ENCODE measurements at regions not wholly inside any gene's neighbourhood (a gene's known extent, or its start where the extent isn't known, plus 50 kb on each side); places are given as distances from the start of the nearest gene placed in this dataset.
"Not testable (repeated sequence)": the region's sequence is repeated elsewhere in the genome, so short reads cannot be mapped to it uniquely, and the experiment has no call there.

DNA sequence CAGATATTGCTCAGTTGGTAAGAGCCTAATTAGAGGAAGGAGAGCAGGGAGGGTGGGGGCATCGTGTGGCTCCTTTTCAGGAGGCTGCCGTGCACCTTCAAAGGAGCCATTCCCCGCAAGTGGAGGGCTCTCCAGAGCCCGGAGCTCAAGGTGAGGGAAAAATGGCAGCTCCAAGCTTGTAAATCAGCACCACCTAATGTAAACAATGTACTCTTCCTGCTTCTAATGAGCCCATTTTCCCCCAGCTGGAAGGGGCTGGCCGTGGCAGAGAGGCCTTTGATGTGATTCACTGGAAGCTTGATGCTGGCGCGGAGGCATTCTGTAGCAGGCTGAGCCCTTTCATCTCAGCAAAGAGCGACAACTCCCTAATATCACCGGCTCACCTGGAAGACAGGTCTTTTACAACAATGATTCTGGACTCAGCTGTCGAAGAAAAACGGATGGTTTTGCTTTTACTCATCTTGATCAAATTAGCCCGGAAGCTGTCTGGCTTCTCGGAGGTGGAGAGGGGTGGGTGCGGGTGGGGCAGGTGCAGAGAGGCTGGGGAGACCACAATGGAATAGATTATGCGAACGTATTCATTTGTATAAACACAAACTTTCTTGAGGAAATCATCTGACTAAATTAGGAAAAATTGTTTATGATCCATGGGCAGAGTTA is 112.5 kb downstream of the RRAGC start:
- no peak for DNase-seq

DNA sequence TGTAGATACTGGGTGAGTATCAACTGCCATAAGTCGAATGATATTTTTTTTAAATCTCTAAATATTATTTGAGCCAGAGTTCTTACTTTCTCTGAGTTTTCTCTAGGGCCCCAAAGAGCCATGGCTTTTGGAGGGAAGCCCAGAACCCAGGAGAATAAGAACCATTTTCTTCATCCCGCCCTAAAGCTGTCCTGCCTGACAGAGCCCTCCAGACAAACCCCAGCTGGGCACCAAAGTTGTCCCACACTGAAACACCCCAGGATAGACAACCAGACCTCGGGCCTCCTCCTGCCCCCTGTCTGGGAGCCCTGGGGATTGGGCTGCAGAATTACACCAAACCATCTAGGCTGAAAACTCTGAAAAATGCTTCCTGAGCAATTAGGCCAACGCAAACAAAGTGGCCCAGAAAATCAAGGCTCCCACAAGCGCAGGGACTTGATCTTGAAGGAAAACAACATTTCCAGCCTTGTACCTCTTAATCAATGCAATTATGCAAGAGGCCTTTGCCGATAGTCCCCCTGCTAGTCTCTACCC is 113.1 kb downstream of the RRAGC start:
- DNase-seq, result no peak

DNA sequence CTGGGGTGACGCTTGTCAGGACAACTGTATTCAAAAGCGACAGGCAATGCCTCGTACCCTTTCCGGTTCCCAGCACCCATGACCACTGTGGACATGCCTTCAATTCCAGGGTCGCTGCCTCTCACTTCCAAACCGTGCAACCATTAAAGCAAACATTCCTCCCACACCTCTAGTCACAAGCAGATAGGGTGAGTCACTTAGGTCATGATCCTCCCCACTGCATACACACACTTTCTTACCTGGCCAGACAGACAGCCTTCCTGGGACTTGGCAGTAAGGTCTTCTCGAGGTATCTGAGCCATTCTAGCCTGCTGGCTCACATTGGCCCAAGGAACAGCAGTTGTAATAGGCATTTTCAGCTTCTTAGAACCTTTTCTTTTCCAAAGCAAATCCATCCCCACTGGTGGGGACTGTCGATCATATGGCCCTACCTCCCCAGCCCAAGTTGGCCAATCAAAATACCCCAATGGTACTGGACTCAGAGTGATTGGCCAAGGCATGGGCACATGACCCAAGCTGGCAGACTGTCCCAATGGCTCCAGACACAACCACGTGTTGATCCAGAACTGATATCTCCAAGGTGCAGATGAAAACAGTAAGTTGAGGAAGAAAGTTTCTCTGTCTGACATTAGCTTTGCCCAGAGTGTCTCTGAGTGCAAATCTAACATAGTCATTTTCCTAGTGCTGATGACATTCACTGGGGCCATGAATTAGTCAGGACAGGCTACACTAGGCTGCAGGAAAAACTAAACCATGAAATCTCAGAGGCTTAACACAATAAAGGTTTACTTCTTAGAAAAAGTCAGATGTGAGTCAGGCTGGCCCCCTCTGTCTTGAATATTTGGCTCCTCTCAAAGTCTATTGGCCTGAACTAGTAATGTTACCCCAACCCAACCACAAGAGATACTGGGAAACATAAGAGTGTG is 113.8 kb downstream of the RRAGC start:
- no peak for DNase-seq

DNA sequence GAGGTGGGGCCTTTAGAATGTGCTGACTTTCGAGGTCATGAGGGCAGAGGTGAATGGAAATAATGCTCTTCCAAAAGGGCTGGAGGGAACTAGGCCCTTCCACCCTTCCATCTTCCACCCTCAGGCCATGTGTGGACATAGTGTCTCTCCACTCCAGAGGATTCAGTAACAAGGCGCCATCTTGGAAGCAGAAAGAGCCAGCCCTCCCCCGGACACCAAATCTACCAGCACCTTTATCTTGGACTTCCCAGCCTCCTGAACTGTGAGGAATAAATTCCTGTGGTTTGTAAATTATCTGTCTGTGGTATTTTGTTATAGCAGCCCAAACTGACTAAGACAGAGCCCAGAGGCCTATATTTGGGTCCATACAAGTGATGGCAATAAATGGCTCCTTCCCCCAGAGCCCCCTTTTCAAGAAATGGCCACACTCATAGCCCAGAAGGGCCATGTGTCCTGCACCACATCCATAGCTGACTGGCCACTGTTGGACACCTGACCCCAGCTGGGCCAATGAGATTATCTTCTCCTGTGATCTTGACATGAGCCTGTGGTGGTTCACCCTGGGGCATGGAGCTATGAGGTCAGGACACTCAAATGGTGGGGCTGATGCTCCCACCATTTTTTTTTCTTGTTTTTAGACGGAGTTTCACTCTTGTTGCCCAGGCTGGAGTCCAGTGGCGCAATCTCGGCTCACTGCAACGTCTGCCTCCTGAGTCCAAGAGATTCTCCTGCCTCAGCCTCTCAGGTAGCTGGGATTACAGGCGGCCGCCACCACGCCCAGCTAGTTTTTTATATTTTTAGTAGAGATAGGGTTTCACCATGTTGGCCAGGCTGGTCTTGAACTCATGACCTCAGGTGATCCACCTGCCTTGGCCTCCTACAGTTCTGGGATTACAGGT is 114.9 kb downstream of the RRAGC start:
- DNase-seq, result no peak

DNA sequence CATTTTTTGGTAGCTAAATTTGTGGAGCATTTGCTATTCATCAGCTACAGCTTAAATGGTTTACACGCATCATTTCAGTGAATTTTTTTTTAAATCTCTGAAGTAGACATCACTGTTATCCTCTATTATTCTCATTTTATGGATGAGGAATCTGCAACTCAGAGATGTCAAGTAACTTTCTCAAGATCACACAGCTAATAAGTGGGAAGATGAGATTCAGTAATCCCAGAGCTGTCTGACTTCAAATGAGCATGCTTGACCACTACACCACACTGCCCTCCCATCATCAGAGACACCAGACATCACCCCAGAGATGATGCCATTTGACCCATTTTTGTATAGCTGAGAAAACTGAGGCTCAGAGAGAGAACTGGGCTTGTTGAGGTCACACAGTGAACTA is 116.4 kb downstream of the RRAGC start:
- no peak for DNase-seq

DNA sequence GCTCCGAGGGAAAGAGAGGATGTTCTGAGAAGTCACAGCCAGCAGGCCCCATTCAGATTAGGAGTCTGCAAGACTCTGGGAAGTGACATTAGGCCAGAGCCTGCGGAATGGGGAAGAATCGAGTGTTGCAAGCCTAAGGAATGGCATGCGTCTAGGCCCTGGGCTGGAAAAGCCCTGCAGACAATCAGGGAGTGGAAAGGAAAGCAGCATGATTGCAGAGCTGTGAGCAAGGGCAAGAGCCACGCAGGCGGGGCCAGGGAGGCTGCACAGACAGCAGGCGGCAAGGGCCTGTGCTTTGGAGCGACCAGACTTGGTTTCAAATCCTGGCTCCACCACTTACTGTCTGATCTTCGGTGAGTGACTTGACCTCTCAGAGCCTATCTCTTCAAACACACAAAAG is 118.2 kb downstream of the RRAGC start:
- no peak for DNase-seq

DNA sequence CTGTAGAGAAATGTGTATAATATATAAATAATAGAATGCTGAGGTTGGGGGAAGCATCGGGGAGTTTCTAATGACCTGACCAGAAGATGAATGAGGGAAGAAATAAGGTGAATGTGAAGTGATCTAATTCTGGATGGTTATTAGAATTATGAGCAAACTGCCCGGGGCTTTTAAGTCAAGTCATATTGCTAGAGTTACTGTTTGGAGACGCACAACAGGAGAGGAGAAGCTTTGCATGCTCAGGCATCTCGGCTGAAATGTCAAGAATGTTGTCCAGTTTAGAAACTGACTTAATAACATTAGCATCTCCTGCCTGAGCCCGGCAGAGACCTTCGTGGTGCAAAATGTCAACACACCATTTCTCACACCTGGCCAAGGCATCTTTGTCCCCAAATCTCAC is 119.1 kb downstream of the RRAGC start:
- no peak for DNase-seq

DNA sequence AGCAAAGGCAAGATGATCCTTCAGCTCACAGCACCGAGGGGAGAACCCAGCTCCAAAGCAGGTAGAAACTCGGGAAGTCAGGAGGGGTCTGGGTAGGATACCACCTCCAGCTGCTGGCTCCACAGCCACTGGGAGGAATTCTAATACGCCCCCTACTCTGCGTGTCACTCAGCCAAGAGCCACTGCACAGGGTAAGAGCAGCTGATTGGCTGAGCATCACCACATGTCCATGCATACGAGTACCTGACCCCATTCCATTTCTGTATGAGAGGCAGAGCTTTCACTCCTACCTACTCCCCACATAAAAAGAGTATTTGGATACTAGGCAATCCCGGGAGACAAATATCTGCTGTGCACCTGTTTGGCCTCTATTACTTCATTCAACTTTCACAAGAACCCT is 121.4 kb downstream of the RRAGC start:
- no peak for DNase-seq

DNA sequence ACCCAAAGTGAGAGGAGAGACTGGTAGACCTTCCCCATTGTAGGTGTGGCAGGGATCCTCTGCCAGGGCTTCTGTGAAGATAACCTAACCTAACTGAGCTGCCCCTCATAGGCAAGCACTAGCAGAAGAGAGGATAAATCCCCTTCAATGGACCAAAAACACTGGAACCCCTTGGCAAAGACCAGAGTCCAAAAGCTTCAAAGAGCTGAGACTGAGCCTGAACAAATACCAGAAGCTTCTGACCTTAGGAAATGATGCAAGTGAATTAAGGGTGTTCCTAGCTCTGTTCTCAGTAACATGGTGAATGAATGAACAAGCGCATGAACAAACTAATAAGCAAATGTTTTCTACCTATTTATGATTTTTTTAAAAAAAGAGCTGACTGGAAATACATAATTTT is 123.2 kb downstream of the RRAGC start:
- no peak for DNase-seq

DNA sequence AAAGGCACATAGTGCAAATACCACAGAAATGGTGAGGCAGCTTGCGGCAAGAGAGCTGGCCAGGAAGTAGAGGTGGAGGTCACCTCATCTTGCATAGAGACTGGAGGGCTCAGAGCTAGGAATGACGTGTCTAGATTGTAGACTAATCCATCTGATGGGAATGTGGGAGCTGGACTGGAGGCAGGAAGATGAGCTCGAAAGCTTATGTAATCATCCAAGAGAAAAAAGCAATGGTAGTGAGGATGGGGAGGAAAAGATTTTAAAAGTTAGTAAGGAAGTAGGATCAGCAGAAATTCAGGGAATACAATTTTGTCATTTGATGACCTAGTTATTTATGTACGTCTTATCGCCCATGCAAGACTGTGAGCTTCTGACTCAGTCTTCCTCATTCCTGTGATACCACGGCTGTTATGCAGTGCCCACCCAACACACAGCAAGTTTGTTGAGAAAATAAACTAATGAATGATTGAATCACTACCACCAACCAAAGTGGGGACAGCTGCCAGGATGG is 123.9 kb downstream of the RRAGC start:
- DNase-seq, result no peak

DNA sequence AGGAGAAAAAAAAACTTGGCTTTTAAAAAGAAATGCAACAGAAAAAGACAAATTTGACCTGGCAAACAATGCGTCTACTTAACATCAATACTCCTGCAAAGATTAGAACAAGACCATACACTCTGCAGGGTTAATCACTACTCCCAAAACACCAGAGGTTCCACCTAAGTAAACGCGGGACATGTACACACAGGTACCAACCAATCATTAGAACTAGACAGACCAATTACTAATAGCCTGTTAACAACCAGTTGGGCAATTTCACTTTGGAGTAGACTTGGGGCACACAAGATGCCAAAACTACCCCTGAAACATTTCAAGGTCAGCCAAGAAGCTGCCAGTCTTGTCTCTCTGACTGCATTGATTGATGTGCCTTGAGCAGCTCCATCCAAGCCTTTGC is 125.8 kb downstream of the RRAGC start:
- DNase-seq, result no peak

DNA sequence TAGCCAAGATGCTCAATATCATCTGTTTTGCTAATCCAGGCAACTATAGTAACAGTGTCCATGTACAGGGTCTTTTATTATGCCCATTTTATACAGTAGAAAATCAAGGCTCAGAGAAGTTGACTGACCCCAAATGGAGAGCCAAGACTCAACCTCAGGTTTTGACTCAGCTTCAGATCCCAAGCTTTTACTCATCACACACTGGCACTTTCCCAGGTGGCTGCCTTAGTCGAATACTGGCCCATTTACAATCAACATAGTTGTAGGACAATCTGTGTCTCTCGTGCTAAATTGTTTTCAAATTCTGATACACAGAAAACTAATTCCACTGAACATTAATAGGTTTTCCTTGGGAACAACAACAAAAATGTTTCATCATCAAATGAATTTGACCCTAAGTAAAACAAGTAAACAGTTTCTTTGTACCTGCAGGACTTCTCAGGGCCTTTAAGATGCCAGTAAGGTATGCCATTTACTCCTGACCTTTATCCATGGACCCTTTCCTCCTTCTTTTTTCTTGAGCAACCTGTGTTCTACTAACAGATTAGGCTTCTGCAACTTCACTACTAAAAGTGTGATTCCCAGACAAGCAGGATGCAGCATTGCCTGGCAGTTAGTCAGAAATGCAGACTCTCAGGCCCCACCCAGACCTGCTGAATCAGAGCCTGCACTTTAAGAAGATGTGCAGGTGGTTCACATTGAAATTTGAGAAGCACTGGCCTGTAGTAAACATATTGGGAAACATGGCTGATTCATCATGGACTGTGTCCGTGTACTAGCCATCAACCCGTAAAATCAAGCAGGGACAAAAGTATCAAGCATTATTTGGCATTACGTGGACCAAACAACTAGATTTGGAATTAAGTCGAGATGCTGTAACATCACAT is 128.8 kb downstream of the RRAGC start:
- no peak for DNase-seq

DNA sequence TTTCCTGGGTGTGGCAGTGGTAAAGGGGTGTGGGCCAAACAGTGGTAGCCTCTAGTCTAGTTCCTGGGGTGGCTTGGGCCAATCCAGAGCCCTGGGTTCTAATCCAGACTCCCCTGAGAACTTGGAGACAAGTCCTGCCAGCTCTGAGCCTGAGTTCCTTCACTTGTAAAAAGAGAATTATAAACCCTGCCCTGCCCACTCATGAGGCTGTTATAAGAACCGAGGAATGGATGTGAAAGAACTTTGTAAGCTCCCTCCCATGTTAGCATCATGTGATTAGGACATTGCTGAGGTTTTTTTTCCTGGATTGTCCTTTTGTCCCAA is 131.0 kb downstream of the RRAGC start:
- DNase-seq, result no peak

DNA sequence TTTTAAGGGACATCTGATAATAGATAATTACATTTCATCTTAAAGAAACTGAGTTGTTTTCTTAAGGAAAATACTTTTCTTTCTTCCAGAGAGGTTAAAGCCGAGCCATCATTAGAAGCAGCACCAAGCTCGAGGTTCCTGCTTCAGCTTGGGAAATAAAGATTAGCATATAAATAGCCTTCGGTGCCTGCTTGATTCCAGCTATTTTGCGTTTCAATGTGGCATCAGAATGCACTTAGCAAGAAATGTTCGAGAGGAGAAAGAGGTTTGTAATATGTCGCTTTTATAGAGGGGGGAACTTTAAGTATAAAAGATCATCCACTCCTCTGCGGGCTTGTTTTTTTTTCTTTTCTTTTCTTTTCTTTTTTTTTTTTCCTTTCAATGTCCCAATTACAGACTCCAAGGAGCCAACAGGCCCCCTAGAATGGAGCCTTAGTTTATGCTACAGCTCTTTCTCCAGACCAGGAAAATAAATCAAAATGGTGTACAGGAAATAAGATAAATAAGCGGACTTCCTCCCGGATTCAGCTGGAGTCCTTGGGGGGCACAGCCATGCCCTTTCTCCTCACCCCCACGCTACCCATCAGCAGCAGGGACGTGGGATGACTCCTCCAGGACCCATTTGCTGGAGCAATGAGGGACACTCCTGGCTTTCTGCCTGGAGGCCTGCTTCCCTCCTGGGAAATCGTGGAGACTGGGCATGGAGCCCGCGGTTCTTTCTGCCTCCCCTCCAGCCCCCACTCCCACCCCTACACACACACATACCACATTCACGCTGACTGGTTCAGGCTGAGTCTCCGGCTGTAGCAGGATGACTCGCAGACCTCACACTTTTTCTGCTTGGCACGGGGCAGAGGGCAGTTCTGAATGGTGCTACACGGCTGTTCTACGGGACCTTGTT is 131.6 kb downstream of the RRAGC start:
- no peak for DNase-seq

DNA sequence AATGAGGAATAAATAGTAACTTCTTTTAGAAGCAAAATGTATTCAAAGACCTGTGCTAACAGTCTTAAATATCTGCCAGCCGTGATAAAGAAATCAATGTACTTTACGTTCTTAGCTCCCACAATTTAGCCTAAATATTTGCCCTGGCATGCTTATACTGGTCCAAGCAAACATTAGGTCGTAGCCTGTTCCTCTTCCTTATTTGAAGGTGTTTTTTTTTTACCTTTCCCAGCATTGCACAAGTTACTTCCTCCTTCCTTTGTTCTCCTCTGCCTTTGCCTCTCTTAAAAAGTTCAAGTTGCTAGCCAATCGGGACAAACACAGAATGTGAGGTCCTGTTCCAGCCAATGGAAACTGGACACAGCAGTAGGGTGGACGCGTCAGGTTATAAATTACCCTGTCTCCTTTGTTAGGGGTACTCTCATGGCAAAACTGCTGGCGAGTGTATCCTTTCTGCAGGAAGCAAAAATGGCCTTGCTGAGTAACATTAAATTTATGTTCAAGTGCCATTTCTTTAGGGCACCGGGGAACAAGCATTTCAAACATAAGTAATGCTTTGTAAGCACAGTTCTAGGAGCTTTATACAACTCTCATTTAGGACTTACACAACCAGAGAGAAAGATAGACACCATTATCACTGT is 134.1 kb downstream of the RRAGC start:
- not testable (repeated sequence) for DNase-seq

DNA sequence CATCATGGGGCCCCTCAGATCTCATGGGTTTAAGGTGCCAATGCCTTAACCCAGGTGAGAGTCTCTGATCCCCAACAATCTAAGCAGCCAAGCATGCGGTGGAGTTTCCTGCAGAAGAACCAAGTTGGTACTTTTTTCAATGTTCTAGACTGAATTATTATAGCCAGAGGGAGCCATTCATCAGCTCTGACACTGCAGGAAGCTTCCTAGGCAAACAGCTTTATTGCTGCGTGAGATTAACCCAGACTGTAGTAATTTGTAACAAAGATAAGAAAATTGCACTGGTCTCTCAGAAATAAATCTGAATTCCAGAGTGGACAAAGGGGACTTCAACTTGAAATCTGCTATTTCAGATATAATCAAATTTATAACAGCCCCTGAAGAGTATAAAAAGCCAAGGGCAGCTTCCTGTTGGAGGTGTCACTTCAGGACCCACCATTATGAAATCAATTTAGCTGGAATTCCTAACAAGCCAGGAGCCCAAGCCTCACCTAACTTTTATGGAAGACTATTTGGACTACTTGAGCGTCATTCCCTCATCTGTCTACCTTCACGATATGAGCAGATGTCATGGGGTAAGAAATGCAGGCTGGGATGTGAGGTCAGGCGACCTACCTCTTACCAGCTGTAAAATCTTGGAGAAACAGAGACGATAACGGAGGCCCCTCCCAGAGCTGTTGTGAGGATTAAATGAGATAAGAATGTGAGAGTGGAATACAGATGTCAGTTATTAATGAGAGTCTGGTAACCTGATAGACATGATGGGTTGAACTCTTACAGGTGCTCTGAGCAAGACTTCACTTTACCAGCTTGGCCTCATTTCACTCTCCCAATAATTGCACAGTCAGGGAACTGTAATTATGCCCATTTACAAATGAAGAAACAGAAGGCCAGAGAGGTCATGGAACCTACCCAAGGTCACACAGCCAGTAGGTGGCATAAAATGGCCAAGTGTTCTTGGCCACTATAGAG is 135.1 kb downstream of the RRAGC start:
- no peak for DNase-seq

DNA sequence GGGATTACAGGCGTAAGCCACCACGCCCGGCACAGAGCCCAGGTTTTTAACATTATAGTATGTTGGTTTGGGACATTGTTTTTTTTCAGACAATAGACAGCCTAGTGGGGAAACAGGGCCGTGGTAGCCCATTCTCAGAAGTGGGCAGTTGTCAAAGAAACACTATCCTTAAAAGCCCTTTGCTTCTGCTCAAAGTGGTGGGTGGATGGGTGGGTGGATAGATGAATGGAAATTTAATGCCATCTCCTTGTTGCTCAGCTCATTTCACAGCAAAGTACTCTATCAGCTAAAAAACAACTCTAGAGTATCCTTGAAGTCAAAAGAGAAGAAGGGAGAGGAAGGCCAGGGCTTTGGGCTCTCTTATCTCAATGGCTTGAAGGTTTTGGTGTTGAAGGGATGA is 137.8 kb downstream of the RRAGC start:
- DNase-seq, result no peak

DNA sequence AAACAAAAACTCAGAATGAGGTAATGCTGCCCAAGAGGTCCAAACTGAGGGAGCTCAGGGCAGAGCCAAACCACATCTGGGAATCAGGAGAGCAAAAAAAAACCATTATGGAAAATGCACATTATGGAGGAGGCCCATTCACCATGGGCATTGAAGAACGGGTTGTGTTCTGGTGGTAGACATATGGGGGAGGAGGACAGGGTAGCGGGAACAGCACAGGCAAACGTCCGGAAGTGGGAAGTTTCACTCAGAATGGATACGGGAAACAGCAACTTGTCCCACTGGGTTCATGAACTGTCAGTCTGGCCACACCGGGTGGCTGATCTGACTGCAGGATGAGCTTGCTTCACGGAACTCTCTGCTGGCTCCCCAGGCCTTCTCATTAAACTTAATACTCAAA is 139.7 kb downstream of the RRAGC start:
- no peak for DNase-seq

DNA sequence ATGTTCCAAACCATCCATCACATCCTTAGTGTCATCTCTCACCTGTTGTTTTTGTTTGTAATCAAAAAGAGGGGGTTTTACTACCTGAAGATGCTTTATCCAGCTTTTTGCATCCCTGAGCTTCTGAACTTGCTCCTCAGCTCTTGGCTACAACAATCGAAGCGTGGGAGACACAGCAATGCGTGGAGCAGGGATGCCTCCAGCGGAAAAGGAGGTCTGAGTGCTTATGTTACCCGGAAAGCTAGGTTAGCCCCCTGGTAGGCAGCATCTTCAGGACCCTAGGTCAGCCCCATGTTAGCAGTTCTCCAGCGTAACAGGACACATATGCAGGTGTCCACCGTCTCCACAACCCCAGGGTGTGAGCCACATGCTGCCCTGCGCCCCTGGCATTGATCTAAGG is 141.5 kb downstream of the RRAGC start:
- no peak for DNase-seq
